OCI-LY1 (cell line): ENCODE measurements at regions not wholly inside any gene's neighbourhood (a gene's known extent, or its start where the extent isn't known, plus 50 kb on each side); places are given as distances from the start of the nearest gene placed in this dataset.

Experiments
- CTCF ChIP-seq: fragments of 200-600 bp; sonication (generic), shearing (Covaris generic); IDR thresholded peaks from 2 replicates; pipeline ENCODE4 v1.5.1; 2017; ENCODE audit warnings: mild to moderate bottlenecking, antibody characterized with exemption, low read length, moderate library complexity, mixed read lengths
- EZH2 ChIP-seq: fragments of 200-600 bp; sonication (generic), shearing (Covaris generic); IDR thresholded peaks from 2 replicates; pipeline ENCODE4 v1.8.0; 2017; ENCODE audit warnings: borderline replicate concordance, mixed run types, mild to moderate bottlenecking, antibody characterized with exemption, low read length, moderate library complexity, mixed read lengths

GRCh38 chr6:67496191-67496590 lies 1138.9 kb upstream of the ADGRB3 start:
- no peak for TF ChIP-seq CTCF
- TF ChIP-seq EZH2: no peak
